GM12865 (cell line): ENCODE measurements at regions not wholly inside any gene's neighbourhood (a gene's known extent, or its start where the extent isn't known, plus 50 kb on each side); places are given as distances from the start of the nearest gene placed in this dataset.
"Not testable (repeated sequence)": the region's sequence is repeated elsewhere in the genome, so short reads cannot be mapped to it uniquely, and the experiment has no call there.

Source experiments
- DNase-seq: peaks from one replicate; pipeline ENCODE4 v3.0.0; 2010; ENCODE audit warnings: low read depth
- H3K4me3 ChIP-seq: 2 replicates; pipeline ENCODE4 v1.5.1; 2011; ENCODE audit warnings: mild to moderate bottlenecking, low read depth, low read length, control low read depth

GRCh38 chr15:22519213-22519612 is 60.5 kb downstream of the GOLGA6L22 start:
- DNase-seq, H3K4me3 ChIP-seq: not testable (repeated sequence)

- not testable (repeated sequence) for H3K4me3 ChIP-seq, DNase-seq
These were observed 67.8 kb downstream of the GOLGA6L22 start for GRCh38 chr15:22526537-22526936.

- DNase-seq, H3K4me3 ChIP-seq: not testable (repeated sequence)
These were observed 68.3 kb downstream of the GOLGA6L22 start for GRCh38 chr15:22527016-22527415.

- H3K4me3 ChIP-seq, DNase-seq: not testable (repeated sequence)
These were observed 70.5 kb downstream of the GOLGA6L22 start for GRCh38 chr15:22529200-22529599.

GRCh38 chr15:22559701-22560100 is 101.0 kb downstream of the GOLGA6L22 start:
- H3K4me3 ChIP-seq, DNase-seq: not testable (repeated sequence)

GRCh38 chr15:22561716-22562115 is 103.0 kb downstream of the GOLGA6L22 start:
- DNase-seq, H3K4me3 ChIP-seq: not testable (repeated sequence)

GRCh38 chr15:22566510-22566909 is 107.8 kb downstream of the GOLGA6L22 start:
- not testable (repeated sequence) for DNase-seq, H3K4me3 ChIP-seq

GRCh38 chr15:22569486-22569885 is 110.8 kb downstream of the GOLGA6L22 start:
- H3K4me3 ChIP-seq, DNase-seq: not testable (repeated sequence)

- H3K4me3 ChIP-seq, DNase-seq: not testable (repeated sequence)
These were observed 113.5 kb downstream of the GOLGA6L22 start for GRCh38 chr15:22572152-22572735.

- not testable (repeated sequence) for DNase-seq, H3K4me3 ChIP-seq
These were observed 114.1 kb downstream of the GOLGA6L22 start for GRCh38 chr15:22572792-22573191.

- not testable (repeated sequence) for H3K4me3 ChIP-seq, DNase-seq
These were observed 119.1 kb downstream of the GOLGA6L22 start for GRCh38 chr15:22577828-22578227.

GRCh38 chr15:22579213-22579612 is 120.5 kb downstream of the GOLGA6L22 start:
- not testable (repeated sequence) for H3K4me3 ChIP-seq, DNase-seq

GRCh38 chr15:22587391-22587790 is 128.7 kb downstream of the GOLGA6L22 start:
- not testable (repeated sequence) for DNase-seq, H3K4me3 ChIP-seq

- H3K4me3 ChIP-seq: not testable (repeated sequence)
These were observed 139.8 kb downstream of the GOLGA6L22 start for GRCh38 chr15:22598552-22598951.

GRCh38 chr15:22599526-22600320 is 141.0 kb downstream of the GOLGA6L22 start:
- not testable (repeated sequence) for DNase-seq, H3K4me3 ChIP-seq

More at GRCh38 chr15:22598552-22598951, 139.8 kb downstream of the GOLGA6L22 start:
- DNase-seq: not testable (repeated sequence)

- DNase-seq, H3K4me3 ChIP-seq: not testable (repeated sequence)
These were observed 158.3 kb downstream of the GOLGA6L22 start for GRCh38 chr15:22616976-22617375.

- DNase-seq, H3K4me3 ChIP-seq: not testable (repeated sequence)
These were observed 154.7 kb upstream of the NIPA1 start for GRCh38 chr15:22631789-22632188.

- not testable (repeated sequence) for DNase-seq, H3K4me3 ChIP-seq
These were observed 146.5 kb upstream of the NIPA1 start for GRCh38 chr15:22639983-22640382.

GRCh38 chr15:22649458-22649857 is 137.0 kb upstream of the NIPA1 start:
- H3K4me3 ChIP-seq, DNase-seq: not testable (repeated sequence)

- not testable (repeated sequence) for H3K4me3 ChIP-seq, DNase-seq
These were observed 135.3 kb upstream of the NIPA1 start for GRCh38 chr15:22651179-22651578.
